Natural killer cell (primary cell): ENCODE measurements at regions not wholly inside any gene's neighbourhood (a gene's known extent, or its start where the extent isn't known, plus 50 kb on each side); places are given as distances from the start of the nearest gene placed in this dataset.

Experiments
- ATAC-seq, 3 donors: fragments of 150-1000 bp in 2 of 3; fragments of 200-7000 bp in 1 of 3; cut with Tn5 transposase; 1 replicate in 1 of 3; 2 replicates in 2 of 3; pipeline ENCODE4 v1.10.0; 2021; ENCODE audit warnings: mild to moderate bottlenecking in 2 of 3, moderate library complexity in 2 of 3
- DNase-seq, 2 donors: peaks; one replicate each; pipeline versions ENCODE4 v3.0.0 to v3.0.0-alpha.2; 2013 to 2021; ENCODE audit warnings: mixed read lengths in 1 of 2
- H3K27ac ChIP-seq: one replicate; pipeline ENCODE4 v1.5.1; 2013; ENCODE audit warnings: mild to moderate bottlenecking, low read length
- H3K27me3 ChIP-seq: one replicate; pipeline ENCODE4 v1.6.1; 2013; ENCODE audit warnings: low read length; ENCODE audit not compliant: control insufficient read depth, insufficient read depth
- H3K36me3 ChIP-seq: one replicate; pipeline ENCODE4 v1.6.1; 2013; ENCODE audit warnings: low read length; ENCODE audit not compliant: control insufficient read depth, insufficient read depth
- H3K4me1 ChIP-seq: one replicate; pipeline ENCODE4 v1.6.1; 2013; ENCODE audit warnings: low read length; ENCODE audit not compliant: control insufficient read depth, insufficient read depth
- H3K4me3 ChIP-seq: one replicate; pipeline ENCODE4 v1.5.1; 2013; ENCODE audit warnings: low read length
- H3K9me3 ChIP-seq: one replicate; pipeline ENCODE4 v1.6.1; 2013; ENCODE audit warnings: low read length; ENCODE audit not compliant: control insufficient read depth, insufficient read depth
- H3K27ac Mint-ChIP-seq, 2 donors: one replicate each; pipeline ENCODE4 v1.8.0; 2022; ENCODE audit warnings: mild to moderate bottlenecking in 2 of 2, mixed read lengths in 2 of 2, moderate library complexity in 1 of 2
- H3K27me3 Mint-ChIP-seq, 2 donors: one replicate each; pipeline ENCODE4 v1.8.0; 2022; ENCODE audit warnings: low read depth in 2 of 2, mixed read lengths in 2 of 2
- H3K36me3 Mint-ChIP-seq: one replicate; pipeline ENCODE4 v1.8.0; 2022; ENCODE audit warnings: mixed read lengths
- H3K4me1 Mint-ChIP-seq, 2 donors: one replicate each; pipeline ENCODE4 v1.8.0; 2022; ENCODE audit warnings: mixed read lengths in 2 of 2
- H3K4me3 Mint-ChIP-seq: one replicate; pipeline ENCODE4 v1.8.0; 2022; ENCODE audit warnings: mild to moderate bottlenecking, moderate library complexity, mixed read lengths
- H3K9me3 Mint-ChIP-seq, 2 donors: one replicate each; pipeline ENCODE4 v1.8.0; 2022; ENCODE audit warnings: mixed read lengths in 2 of 2
- WGBS: methylation state at CpG from one replicate; pipeline ENCODE4 v1.1.7; 2013; ENCODE audit warnings: missing lambda C conversion rate; ENCODE audit not compliant: insufficient coverage; 5-methylcytosine and 5-hydroxymethylcytosine counted together
- intact Hi-C: fragments of 100-400 bp; cut with micrococcal nuclease; formaldehyde crosslinking; loops from one replicate; pipeline ENCODE4 v1.14.2; 2022
- TF ChIP-seq, protein P1 (sequence below): fragments of 200-600 bp; IDR thresholded peaks from one replicate; pipeline ENCODE4 v1.8.0; 2022; ENCODE audit warnings: antibody characterized with exemption

DNA sequence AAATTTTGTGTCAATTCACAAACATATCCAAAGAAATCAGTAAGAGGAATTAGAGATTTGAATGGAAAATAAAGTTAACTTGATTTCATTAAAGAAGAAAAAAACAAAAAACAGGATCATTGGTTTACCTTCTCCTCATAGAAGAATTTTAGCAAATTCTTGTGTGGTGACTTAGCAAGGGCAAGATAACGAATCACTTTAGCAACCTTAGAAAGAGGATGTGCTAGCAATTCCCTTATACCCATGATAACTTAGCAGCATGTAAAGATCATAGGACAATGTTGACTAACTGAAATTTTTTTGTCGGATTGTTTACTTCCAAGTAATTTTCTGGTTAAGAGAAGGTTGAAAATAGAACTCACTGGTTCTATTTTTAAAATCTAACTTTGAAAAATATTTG lies 609.3 kb downstream of the GBE1 start:
- DNase-seq, result no peak
- Histone ChIP-seq H3K27me3 (no peaks in the 10 kb centered on the region), H3K36me3 (no peaks in the 10 kb centered on the region), H3K4me1 (no peaks in the 10 kb centered on the region), H3K9me3 (peaks cover 15% of the 10 kb centered on the region), H3K27ac (no peak overlapping the region), H3K4me3 (no peak overlapping the region)
- H3K27me3 Mint-ChIP-seq, result no peaks in the 10 kb centered on the region
- no peak overlapping the region for H3K4me3 Mint-ChIP-seq
- TF ChIP-seq, protein P1, sequence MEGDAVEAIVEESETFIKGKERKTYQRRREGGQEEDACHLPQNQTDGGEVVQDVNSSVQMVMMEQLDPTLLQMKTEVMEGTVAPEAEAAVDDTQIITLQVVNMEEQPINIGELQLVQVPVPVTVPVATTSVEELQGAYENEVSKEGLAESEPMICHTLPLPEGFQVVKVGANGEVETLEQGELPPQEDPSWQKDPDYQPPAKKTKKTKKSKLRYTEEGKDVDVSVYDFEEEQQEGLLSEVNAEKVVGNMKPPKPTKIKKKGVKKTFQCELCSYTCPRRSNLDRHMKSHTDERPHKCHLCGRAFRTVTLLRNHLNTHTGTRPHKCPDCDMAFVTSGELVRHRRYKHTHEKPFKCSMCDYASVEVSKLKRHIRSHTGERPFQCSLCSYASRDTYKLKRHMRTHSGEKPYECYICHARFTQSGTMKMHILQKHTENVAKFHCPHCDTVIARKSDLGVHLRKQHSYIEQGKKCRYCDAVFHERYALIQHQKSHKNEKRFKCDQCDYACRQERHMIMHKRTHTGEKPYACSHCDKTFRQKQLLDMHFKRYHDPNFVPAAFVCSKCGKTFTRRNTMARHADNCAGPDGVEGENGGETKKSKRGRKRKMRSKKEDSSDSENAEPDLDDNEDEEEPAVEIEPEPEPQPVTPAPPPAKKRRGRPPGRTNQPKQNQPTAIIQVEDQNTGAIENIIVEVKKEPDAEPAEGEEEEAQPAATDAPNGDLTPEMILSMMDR, result no peak
- no peak overlapping the region for H3K27ac Mint-ChIP-seq
- no peak for ATAC-seq
- whole genome bisulfite sequencing, result no CpG with 5 or more reads among the region's 2 CpGs
- H3K9me3 Mint-ChIP-seq, result peaks cover 9% of the 10 kb centered on the region in 2 donors
- no peaks in the 10 kb centered on the region for H3K4me1 Mint-ChIP-seq
- intact Hi-C loops, result no loop called here
- peaks cover 20% of the 10 kb centered on the region for H3K36me3 Mint-ChIP-seq

DNA sequence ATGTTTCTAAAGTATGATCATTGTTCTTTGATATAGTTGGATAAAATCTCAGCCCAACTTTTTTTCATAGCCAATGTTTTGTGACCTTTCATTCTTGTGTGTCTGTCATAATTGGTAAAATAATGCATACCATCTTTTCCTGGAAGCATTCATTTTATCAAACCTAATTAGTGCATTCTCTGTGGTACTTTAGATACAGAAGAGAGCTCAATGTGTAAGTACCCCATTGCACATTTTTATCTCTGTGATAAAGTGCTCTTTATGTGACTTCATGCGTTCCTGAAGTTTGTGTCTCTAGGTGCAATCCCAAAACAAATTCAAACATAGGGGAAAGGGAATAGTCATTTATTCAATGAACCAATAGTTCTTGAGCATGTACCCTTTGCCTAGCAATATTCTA lies 628.5 kb downstream of the GBE1 start:
- TF ChIP-seq, protein P1, result no peak
- WGBS, result 100% methylated on average over 1 of the region's 1 CpG
- no peak overlapping the region for H3K4me3 ChIP-seq
- H3K4me1 Mint-ChIP-seq, result no peaks in the 10 kb centered on the region
- no peak overlapping the region for H3K27ac ChIP-seq
- H3K36me3 ChIP-seq, result no peaks in the 10 kb centered on the region
- H3K27me3 Mint-ChIP-seq, result no peaks in the 10 kb centered on the region
- no peak for ATAC-seq
- H3K27ac Mint-ChIP-seq, result no peak overlapping the region
- intact Hi-C loops, result no loop called here
- DNase-seq, result no peak
- no peak overlapping the region for H3K4me3 Mint-ChIP-seq
- H3K36me3 Mint-ChIP-seq, result no peaks in the 10 kb centered on the region
- no peaks in the 10 kb centered on the region for H3K4me1 ChIP-seq
- peaks cover 11 to 13% of the 10 kb centered on the region in 2 donors for H3K9me3 Mint-ChIP-seq
- no peaks in the 10 kb centered on the region for H3K9me3 ChIP-seq
- H3K27me3 ChIP-seq, result no peaks in the 10 kb centered on the region

DNA sequence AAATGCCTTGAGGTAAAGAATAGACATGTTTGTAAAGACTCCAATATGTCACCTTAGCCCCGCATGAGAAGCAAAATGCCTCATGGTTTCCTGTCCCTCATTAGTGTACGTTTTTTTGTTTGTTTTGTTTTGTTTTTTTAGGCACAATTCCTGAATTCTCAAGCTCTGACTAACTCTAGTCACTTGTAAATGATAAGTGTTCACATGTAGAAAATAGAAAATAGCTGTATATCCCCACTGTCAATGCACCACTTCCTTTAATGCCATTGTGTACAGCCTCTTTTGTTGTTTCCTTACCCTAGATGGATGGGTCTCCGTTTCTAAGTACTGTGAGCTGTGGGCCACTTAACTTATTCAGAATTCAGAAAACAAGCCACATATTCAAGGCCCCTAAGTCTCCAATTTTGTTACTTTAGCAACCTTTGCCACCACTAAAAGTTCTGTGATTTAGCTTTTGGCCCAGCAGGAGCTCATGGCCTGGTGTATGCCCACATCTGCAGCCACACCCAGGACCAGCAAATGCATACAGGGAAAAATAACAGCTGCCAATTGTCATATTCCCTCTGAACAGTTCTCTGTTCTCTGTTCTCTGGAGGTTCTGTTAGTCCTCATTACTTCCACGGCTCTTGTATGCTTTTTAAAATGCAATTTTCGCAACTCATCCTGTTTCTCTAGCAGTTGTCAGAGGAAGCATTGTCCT lies 655.5 kb downstream of the GBE1 start:
- Mint-ChIP-seq H3K27me3 (no peaks in the 10 kb centered on the region), H3K9me3 (peaks cover 19 to 41% of the 10 kb centered on the region in 2 donors), H3K4me3 (no peak overlapping the region), H3K36me3 (peaks cover 13% of the 10 kb centered on the region), H3K4me1 (no peaks in the 10 kb centered on the region), H3K27ac (no peak overlapping the region)
- ATAC-seq (no peak), DNase-seq (no peak)
- no peaks in the 10 kb centered on the region for H3K36me3 ChIP-seq
- no peak overlapping the region for H3K27ac ChIP-seq
- TF ChIP-seq, protein P1, result no peak
- H3K4me3 ChIP-seq, result no peak overlapping the region
- no peaks in the 10 kb centered on the region for H3K4me1 ChIP-seq
- intact Hi-C loops, result no loop called here
- WGBS, result 74% methylated on average over 4 of the region's 5 CpGs
- no peaks in the 10 kb centered on the region for H3K27me3 ChIP-seq
- no peaks in the 10 kb centered on the region for H3K9me3 ChIP-seq

DNA sequence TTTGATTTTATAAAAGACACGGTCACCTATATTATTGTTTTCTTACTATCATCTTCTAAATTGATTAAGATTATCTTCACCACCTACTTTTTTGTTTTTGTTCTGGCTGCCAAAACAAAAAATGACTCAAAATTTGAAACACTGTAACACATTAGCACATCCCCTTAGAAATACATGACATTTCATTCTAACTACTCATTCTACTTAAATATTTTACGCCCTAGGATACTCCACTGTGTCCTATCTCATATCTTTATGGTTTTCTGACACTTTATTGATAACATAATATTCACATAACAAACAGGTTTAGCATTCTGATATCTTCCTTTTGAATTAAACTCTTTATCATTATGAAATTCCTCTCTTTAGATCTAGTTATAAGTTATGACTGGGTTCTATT lies 656.2 kb downstream of the GBE1 start:
- 80% methylated on average over 1 of the region's 2 CpGs for WGBS
- H3K36me3 Mint-ChIP-seq, result peaks cover 13% of the 10 kb centered on the region

More for the DNA sequence above, 656.2 kb downstream of the GBE1 start:
- H3K4me3 Mint-ChIP-seq, result no peak overlapping the region
- no peak overlapping the region for H3K27ac Mint-ChIP-seq
- no peaks in the 10 kb centered on the region for H3K4me1 Mint-ChIP-seq
- intact Hi-C loops, result no loop called here
- ATAC-seq (no peak), DNase-seq (no peak)
- H3K9me3 ChIP-seq, result no peaks in the 10 kb centered on the region
- no peaks in the 10 kb centered on the region for H3K36me3 ChIP-seq
- no peak overlapping the region for H3K4me3 ChIP-seq
- H3K4me1 ChIP-seq, result no peaks in the 10 kb centered on the region
- peaks cover 16 to 42% of the 10 kb centered on the region in 2 donors for H3K9me3 Mint-ChIP-seq
- no peaks in the 10 kb centered on the region for H3K27me3 ChIP-seq
- no peaks in the 10 kb centered on the region for H3K27me3 Mint-ChIP-seq
- TF ChIP-seq, protein P1, result no peak
- no peak overlapping the region for H3K27ac ChIP-seq
